Renal cortical epithelial cell (primary cell): ENCODE measurements at regions not wholly inside any gene's neighbourhood (a gene's known extent, or its start where the extent isn't known, plus 50 kb on each side); places are given as distances from the start of the nearest gene placed in this dataset.

Experiments
- DNase-seq: peaks from one replicate; pipeline ENCODE4 v3.0.0-alpha.2; 2011; ENCODE audit warnings: low read depth

DNA sequence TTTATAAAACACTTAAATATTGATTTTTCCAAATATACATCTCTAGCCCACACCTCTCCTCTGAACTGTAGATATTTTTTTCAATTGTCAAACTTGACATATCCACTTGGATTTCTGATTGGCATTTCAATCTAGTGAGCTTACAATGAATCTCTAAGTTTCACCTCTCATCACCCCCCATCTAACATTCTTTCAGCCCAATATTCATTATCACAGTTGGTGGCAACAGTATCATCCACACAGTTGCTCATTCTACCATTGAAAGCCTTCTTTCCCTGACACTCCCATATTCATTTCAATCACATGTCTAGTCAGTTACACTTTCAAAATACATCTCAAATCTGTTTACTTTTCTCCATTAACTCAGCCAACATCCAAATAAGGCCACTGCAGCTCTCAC lies 385.2 kb downstream of the PCDH20 start:
- no peak for DNase-seq

- no peak for DNase-seq
Observed at GRCh38 chr13:61029064-61029463, 386.6 kb downstream of the PCDH20 start.

DNA sequence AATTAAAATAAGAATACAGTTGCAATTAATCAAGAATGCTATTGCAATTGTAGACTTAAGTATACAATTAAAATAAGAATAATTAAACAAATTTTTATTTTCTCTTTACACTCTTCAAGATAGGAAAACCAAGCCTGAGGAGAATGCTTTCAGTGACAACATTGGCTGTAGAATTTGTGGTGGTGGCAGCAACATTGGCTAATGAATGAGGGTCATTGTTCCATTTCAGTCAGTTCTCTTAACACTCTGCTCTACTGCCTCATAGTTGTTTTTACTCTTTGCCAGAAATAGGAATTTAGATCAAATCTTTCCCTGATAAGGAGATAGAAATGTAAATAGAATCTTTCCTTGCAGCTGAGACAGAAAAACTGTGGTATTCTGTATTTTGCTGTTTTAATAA lies 391.6 kb downstream of the PCDH20 start:
- no peak for DNase-seq

GRCh38 chr13:61021838-61022237 lies 393.8 kb downstream of the PCDH20 start:
- no peak for DNase-seq

DNA sequence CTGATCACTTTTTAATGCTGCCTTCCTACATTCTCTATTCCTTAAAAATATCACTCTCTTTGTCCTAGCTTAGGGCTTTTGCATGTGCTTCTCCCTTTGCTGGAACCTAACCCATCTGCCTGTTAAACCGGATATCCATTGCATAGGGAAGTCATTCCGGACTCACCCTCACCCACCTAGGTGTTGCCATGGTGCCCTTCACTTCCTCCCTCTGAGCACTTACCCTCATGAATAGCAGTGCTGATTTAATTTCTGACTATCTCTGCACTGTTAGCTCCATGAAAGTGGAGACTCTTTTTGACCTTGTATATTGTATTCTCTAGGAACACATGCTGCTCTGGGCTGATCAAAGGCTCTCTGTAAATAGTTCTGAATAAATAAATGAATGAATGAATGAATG lies 401.9 kb downstream of the PCDH20 start:
- DNase-seq = no peak

DNA sequence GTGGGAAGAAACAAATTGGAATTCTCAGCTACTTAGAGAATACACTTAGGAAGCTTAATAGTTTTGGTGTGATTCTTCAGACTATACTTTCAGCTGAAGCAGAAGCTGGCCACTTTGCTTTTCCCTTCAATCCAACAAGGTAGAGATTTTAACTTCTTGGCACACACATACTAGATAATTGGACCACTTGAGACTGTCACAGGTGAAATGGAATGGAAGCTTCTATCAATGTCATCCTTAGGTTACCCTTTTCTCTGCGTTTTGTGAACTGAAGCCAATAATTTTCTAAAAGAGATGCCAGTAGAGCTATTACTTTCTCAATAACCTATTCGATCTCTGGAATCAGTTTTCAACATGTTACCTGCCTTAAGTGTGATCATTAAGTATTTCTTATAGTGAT lies 405.3 kb downstream of the PCDH20 start:
- no peak for DNase-seq

GRCh38 chr13:61002686-61003085 lies 413.0 kb downstream of the PCDH20 start:
- no peak for DNase-seq

GRCh38 chr13:60990032-60990733 lies 425.5 kb downstream of the PCDH20 start:
- no peak for DNase-seq

- no peak for DNase-seq
Observed at GRCh38 chr13:60986301-60986700, 429.3 kb downstream of the PCDH20 start.

GRCh38 chr13:60981407-60981806 lies 434.2 kb downstream of the PCDH20 start:
- no peak for DNase-seq

DNA sequence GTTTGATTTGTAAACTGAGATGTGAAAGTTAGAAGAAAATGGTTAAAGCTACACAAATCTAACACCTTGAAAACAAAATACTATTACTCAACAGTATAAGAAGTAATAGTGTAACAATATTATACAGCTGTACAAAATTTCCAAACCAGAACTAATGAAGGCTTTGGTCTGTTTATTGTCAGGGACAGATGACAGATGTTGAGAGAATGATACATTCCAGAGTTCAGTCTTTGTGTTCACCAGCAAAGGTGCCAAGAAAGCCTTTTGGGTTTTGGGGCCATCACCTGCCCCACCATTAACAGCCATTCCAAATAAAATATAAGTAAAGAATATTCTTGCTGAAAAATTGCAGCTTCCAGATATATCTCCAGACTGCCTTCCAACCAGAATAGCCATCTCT lies 439.3 kb downstream of the PCDH20 start:
- no peak for DNase-seq

- no peak for DNase-seq
Observed at GRCh38 chr13:60974296-60974695, 441.4 kb downstream of the PCDH20 start.

- no peak for DNase-seq
Observed at GRCh38 chr13:60973529-60973928, 442.1 kb downstream of the PCDH20 start.

- no peak for DNase-seq
Observed at GRCh38 chr13:60970736-60971135, 444.9 kb downstream of the PCDH20 start.

GRCh38 chr13:60969656-60970055 lies 446.0 kb downstream of the PCDH20 start:
- no peak for DNase-seq

DNA sequence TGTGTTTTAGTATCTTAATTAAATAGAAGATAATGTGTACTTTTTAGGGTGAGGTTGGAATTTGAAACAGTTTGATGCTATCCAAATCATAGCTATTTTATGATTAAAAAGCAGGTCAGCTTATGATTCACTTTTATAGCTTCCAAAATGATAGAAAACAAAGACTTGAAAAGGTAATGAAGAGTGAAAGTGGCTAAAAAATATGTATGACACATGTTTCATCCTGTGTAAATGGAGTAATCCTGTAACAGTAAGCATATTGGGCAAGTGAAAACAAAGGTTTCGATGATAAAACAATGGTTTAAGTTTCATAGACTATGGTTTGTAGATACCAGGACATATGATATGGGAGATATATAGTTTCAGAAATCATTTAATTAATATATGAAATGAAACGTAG lies 456.2 kb downstream of the PCDH20 start:
- DNase-seq = no peak

DNA sequence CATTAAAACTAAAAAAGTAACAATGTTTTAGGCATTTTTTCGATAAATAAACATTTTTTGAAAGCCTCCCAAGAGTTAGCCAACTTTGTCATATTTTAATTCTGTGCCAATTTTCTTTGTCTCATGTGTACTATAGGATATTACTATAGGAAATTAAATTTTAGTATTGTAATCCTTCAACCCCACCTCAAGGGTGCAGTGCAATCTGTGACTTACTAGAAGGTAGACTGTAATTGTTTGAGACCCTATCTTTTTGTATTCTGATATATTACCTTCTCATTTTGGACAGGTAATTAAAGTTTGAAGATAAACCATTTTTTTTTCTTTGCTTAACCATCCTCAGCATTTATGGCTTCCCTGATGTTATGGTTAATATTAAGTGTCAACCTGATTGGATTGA lies 457.8 kb downstream of the PCDH20 start:
- DNase-seq = no peak

- DNase-seq = no peak
Observed at GRCh38 chr13:60945396-60945795, 470.3 kb downstream of the PCDH20 start.

GRCh38 chr13:60944863-60945262 lies 470.8 kb downstream of the PCDH20 start:
- DNase-seq = no peak

GRCh38 chr13:60944016-60944415 lies 471.6 kb downstream of the PCDH20 start:
- no peak for DNase-seq

DNA sequence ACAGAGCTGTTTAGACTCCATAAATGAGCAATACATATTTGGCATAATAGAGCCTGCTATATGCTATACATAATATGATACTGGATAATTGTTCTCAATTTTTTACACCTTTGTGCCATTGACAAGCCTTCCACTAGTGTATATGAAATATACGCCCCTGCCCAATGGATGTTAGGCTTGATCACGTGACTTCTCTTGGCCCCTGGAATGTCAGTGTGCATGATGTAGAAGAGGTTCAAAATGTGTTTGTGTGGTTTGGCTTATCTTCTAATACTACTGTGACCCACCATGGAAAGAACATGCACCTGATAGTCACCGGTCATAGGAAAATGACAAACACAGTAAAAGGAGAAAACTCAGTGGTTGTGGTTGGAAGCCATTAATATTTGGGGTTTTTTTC lies 479.4 kb downstream of the PCDH20 start:
- no peak for DNase-seq

- no peak for DNase-seq
Observed at GRCh38 chr13:60933638-60934037, 482.0 kb downstream of the PCDH20 start.

GRCh38 chr13:60931858-60932546 lies 483.6 kb downstream of the PCDH20 start:
- DNase-seq = no peak

GRCh38 chr13:60925686-60926085 lies 490.0 kb downstream of the PCDH20 start:
- DNase-seq = no peak
